Fibroblast of gingiva (primary cell): ENCODE measurements at regions not wholly inside any gene's neighbourhood (a gene's known extent, or its start where the extent isn't known, plus 50 kb on each side); places are given as distances from the start of the nearest gene placed in this dataset.
A peak's percentile ranks its signal among the peaks of the same experiment; 100 is the strongest.

Experiments used
- DNase-seq: peaks from one replicate; pipeline ENCODE4 v3.0.0-alpha.2; 2011; ENCODE audit warnings: low read depth

DNA sequence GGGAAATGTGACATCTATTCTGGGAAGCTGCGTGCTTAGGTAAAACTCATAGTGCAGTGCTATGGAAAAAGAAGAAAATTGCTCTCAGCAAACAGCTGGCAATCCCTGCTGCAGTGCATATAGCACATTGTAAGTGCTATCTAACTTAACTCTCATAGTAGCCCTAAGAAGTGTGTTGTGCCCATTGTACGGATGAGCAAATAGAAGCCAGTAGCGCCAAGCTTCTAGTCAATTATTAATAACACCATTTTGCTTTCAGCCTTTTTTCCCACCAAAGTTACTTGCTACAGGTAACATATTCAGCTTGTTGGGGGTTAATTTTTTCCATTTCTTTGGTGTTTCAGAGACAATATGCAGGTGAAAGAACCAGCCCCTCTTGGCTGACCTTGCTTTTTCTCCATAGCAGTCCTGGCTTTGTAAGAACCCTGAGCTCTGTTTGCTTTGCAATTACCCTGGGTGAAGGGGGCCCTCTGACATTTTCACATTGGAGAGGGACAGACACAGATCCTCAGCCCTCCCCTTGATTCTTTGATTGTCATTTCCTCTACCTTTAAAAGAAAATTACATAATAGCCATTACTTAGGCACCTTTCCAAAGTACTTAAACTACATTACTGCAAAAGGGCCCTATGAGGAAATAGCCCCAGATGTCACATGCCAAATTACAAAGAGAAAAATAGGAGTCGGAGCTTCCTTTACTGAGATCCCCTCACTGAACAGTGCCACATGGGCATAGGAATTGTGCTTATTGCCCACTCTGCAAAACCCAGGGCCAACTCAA lies 576.2 kb upstream of the TBX3 start:
- no peak for DNase-seq

DNA sequence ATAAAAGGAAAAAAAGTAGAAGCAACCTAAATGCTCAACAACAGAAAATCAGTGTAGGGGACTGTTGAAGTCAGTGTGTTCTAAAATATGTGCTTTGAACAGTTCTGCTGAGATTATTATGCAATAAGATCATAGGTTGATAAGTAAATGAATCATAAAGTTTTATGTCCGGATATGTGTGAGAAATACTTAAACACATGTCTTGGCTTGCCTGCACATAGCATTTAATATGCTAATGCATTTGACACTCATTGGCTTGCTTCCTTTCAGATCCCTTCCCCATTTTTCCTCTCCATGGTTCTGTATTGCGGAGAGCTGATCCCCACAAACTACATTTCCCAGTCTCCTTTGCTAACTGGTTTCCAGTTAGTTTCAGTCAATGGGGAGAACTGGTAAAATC lies 573.8 kb upstream of the TBX3 start:
- no peak for DNase-seq

DNA sequence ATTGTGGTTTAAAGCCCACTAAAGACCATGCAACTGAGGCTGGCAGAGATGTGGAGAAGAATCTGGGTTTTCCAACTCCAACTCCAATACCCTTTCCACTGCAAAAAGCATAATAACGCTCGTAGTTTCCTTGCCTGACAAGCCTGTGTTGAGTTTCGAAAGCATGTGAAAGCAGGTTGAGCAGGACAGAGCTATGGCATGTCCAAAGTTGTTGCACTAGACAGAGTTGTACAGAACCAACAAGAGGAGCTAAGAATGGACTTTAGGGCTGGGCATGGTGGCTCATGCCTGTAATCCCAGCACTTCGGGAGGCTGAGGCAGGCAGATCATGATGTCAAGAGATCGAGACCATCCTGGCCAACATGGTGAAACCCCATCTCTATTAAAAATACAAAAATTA lies 572.0 kb upstream of the TBX3 start:
- DNase-seq: no peak

DNA sequence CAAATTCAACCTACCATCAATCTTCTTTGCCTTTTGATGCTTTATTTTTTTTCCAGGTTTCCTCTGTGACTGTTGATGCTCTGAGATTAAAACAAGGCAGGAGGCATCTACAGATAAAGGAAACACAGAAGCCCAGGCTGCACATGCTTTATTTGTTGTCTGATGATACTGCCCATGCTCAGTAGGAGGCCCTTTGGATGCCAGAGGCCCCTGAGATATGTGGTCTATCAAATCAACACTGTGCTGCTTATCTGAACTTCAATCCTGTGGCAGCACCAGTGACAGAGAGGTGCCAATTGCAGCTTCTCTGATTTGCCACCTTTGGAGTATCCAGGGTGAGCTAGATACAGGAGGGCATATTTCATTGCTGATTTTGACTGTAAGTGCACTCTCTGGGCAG lies 571.3 kb upstream of the TBX3 start:
- DNase-seq: no peak

DNA sequence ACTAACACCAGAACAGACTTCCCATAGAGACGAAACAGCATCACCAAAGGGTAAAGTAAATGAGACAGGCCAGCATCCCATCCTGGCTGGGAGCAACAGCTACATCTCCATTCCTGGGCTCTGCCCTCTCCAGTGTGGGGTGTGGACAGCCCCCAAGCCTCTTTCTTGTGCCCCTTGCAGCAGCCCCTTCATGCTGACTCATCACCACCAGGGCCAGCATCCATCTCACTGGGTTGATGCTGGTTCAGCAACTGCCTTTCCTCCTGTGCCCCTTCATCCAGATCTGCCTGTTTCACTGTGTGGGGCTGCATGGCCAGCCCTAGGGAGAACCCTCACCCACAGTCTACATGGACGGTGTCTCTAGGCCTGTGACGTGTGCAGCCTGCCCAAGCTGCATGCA lies 569.1 kb upstream of the TBX3 start:
- no peak for DNase-seq

DNA sequence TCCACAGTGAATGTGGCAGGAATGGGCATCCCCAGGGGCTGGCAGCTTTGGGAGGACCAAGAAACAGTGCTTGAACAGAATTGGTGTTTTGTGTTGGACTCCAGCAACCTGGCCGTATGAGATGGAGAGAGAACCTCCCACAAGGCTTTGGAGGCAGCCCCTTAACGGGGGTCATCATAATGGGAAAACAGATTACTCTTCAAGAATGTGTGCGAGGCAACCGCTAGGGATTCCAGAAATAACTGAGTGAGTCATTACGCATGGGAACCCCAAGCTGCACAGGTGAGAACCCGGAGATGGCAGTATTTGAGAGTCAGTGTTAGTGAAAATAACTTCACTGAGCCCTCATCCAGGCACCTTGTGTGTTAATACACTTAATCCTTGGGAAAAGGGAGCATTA lies 567.8 kb upstream of the TBX3 start:
- DNase-seq: no peak

DNA sequence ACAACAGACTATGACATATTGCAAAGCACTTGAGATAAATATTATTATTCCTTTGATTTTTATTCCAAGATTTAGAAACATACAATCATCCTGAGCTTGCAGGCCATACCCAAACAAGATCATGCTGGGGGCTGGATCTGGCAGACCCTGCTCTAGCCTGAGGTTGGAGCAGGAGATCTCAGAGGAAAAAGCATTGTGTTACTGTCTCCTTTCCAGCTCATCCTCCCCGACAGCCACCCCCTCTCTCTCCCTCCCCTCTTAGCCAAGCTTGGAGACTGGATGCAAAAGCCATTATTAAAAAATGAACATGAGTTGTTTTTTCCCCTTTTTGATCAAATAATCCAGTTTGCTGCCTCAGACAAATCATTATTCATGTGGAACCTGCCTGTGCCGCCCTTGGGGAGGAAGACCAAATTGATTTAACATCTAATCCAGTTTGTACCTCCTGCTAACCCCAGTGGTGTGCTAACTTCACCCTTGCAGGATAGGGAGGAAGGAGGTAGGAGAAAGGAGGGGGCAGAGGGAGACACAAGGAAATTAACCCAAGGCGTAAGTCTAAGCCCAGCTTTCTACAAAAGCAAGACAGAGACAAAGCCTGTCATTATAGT lies 565.8 kb upstream of the TBX3 start:
- DNase-seq: no peak

DNA sequence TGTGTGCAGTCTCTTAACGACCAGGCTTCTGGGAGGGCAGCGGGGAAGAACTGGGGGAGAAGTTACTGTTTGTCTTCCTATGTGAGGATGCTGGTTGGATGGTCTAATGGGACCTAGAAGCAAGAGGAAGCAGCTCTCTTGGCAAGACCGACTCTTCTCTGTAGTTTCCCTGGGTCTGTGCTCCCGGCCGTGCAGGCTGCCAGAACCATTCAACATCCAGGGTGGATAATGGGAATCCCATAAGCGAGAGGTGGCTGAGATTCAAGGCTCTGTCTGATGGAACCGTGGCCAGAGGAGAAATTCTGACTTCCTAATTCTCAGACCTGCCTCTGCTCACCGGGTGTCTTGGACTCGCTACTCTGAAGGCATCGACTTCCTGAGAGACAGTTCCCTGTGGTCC lies 561.0 kb upstream of the TBX3 start:
- DNase-seq: no peak

DNA sequence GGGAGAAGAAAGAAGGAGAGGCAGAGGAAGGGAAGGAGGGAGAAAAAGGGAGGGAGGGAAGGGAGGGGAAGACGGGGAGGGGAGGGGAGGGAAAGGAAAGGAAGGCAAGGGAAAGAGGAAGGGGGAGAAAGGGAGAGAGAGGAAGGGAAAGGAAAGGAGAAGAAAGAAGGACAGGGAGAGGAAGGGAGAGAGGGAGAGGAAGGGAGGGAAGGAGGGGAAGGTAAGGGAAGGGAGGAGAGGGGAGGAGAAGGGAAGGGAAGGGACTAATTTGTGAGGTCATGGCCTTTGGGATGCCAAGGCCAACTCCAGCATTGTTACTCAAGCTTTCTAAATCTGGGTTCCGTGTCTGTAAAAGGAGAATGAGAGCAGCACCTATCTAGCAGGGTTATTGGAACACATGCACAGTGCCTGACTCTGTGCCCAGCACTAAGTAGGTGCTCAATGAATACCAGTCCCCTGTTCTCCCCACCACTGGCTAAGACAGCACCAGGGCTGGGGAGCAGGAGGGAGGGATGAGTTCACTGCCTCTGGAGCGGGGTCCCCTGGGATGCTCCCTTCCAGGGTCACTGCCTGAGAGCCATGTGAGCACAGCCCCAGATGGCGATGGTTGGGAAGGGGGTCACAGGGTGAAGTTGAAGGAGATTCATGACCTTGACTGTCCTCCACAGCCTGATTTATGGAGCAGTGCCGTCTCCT lies 560.1 kb upstream of the TBX3 start:
- no peak for DNase-seq

DNA sequence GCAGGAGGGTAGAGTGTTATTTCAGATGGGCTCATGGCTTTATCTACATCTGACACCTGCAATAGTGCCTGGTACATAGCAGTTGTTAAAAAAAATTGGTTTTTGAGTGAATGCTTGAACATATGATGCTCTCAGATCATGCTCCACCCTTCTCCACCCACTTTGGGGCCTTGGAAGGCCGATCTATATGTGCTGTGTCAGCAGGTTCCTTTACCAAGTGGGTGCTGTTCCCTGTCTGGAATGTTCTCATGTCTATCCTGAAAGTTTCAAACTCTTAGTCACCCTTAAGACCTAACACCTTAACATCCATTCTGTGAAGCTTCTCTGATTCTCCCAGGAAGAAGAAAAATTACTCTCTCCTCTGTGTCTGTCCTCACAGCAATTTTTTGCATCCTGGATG lies 556.3 kb upstream of the TBX3 start:
- no peak for DNase-seq

DNA sequence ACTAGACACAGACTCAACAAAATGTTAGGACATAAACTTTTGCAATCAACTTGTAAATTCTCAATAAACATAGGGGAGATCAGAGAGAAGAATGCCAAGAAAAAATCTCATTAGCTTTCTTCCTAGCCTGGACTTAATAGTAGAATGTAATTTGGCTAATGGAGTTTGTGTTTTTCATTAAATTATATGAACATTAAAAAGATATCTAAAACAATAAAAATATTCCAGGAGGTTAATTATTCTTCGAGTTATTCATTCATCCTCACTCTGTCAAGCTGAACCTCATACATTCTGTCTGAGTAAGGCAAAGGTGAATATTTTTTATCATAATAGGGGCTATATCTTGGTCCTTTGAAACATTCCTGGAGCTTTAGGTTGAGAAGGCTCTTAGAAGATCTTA lies 551.9 kb upstream of the TBX3 start:
- DNase-seq: no peak

DNA sequence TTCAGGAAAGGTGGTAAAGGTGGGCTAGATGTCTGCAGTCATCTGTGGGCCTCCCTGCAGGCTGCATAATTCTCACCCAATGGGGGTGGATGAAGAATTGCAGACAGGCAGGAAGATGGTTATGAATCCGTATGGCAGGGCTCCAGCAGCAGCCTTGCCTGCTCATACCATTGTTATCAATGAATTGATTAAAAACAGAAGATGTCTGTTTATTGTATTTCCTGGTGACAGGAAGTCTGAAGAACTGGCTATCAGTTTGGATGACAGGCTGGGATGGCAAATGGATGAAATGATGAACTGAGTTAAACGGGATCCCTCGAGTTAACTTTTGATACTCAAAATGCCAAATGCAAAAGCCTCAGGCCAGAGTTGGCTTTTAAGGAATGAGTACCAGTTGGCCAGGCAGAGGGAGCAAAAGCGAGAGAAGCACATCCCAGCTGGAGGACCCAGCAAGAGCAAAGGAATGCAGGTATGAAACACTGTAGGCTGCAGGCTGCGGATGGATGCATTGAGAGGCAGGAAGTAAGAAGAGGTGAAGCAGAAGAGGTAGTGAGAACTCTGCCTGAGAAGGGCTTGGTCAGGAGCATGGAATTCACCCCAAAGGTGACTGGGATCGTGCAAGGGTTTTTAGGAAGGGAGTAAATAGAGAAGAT lies 550.0 kb upstream of the TBX3 start:
- DNase-seq: no peak

DNA sequence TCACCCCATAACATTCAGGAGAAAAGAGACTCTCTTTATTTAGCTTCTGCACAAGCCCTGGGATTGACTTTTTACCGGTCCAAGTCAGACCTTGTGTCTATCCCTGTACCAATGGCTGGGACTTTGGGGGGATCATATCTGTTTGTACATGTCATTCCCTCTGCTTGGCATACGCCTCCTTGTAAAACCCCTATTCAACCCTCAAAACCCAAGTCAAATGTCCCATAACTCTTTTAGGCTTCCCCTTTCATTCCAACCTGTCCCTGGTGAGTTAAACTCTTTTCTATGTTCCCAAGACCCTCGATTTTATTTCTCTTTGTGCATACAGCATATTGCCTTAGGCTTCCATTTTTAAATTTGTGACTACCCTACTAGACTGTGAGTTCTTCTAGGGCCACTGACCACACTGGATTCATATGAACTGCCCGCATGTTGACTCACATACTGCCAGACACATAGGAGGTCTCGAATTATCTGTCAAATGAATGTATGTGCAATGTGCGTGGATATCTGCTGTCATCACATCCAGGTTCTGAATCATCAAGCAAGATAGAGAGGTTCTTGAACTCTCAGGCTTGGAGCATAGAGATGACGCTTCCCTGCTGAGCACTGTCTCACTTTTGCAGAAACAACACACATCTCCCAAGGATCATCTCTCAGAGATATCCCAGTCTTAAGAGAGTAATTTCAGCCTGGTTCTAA lies 548.6 kb upstream of the TBX3 start:
- no peak for DNase-seq

DNA sequence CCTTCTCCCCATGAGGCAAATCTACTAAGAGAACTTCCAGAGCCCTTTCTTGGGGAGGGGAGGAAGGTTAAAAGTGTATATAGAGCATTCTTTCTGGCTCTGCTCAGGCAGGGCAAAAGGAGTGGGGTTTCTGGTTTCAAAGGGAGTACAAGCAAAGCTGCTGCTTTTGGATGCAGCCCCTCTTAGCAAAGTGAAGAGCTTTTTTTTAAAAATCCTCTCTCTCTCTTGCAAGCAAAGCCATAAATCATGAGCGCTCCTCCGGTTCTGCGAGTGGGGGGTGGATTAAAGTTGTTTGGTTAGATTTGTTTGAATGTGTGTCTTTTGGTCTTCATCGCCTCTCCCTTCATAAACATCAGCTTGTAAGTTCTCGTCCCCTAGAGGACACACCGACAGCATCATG lies 546.6 kb upstream of the TBX3 start:
- no peak for DNase-seq

DNA sequence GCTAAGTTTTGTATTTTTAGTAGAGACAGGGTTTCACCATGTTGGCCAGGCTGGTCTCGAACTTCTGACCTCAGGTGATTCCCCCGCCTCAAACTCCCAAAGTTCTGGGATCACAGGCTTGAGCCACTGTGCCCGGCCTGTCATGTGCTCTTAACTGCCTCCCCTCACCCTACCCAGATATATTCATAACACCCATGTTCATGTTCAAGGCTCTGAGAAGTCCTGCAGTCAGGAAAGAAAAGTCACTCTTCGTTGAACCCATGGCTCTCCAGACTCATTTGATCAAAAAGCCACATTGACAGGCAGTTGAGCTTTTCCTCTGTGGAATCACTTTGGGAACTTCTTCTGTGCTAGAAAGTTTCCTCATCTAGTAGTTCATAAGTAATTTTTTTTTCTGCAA lies 545.5 kb upstream of the TBX3 start:
- no peak for DNase-seq

DNA sequence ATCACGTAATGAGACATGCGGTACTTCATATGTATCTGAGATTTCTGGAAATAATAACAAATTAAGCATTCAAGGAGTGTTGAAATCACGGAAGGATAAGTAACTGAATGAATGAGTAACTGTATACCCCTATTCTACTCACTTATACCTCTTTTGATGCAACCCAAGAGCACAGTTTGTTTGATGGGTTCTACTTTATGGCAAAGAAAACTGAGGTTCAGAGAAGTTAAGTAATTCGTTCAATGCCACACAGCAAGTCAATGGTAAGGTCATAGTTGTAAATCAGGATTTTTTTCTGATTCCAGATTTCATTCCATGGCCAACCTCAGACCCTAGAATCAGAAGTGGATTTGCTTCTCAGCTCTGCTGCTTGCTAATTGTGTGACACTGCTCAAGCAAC lies 544.5 kb upstream of the TBX3 start:
- DNase-seq: no peak

DNA sequence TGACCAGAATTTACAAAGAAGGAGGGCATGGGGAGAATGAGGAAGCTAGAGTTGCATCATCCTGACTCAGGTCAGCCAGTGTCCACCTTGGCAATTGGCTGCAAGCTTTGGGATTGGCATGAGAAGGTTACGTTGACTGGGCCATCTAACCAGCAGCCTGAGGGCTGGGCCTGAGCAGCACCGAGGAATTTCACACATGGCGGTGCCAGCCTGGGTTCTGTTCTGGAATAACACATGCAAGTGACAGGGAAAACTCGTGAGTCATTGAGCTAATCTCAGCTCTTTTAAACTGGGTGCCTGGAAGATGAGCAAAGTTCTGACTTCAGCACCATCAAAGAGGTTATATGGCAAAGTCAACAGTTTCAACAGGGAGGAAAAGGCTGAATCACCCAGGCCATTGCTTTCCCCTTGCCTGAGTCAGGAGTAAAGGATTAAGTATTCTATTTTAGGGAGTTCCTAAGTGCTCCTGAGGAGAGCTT lies 543.2 kb upstream of the TBX3 start:
- DNase-seq: peak; percentile 71

DNA sequence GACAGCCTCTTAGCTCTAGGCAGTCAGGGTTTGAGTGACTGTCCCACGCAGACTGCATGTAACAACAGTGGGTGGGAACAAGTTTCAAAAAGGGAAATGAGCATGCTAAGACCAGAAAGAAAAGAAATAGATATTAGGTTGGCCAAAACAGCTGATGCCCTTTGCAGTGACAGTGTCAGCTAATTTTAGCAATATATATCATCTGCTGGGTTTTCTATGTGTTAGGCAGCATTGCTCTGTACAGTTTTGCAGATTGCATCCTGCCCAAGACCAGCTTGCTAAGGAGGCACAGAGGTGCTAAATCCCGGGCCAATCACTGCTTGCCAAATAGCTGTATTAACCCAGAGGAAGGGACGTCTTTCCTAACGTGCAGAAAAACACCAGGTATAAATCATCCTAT lies 541.9 kb upstream of the TBX3 start:
- no peak for DNase-seq

DNA sequence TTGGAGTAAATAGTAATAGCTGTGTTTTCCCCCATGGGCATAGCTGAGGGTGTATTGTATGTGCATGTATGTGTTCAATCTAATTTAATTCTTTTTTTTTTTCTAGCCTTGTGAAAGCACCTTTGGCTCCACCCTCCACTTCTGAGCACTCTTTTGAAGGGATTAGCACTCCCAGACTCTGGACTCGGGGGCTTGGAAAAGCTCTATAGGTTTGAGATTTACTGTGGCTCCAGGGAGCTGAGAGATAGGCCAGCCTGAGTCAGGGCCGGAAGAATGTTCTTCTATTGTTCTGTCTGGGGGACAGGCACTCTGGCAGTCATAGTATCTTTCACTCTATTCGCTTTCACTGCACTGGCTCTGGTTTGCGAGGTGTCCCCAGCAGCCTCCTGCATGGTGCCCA lies 540.0 kb upstream of the TBX3 start:
- no peak for DNase-seq

DNA sequence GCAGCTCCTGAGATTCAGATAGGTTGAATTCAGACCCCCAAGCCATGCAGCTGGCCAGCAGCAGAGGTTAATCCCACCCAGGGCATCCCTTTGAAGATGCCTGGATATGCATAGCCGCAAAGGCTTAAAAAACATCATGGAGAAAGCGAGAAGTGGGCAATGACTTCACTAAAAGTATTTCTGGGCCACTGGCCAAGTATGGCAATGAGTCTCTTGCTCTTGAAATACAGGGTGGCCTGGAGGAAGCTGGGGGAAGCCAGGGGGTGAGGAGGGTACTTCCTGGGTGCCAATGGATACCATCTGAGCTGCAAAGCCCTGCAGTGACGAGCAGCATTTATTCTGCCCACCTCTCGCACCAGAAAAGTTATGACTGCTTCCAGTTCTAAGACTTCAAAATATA lies 539.3 kb upstream of the TBX3 start:
- DNase-seq: peak; percentile 75

DNA sequence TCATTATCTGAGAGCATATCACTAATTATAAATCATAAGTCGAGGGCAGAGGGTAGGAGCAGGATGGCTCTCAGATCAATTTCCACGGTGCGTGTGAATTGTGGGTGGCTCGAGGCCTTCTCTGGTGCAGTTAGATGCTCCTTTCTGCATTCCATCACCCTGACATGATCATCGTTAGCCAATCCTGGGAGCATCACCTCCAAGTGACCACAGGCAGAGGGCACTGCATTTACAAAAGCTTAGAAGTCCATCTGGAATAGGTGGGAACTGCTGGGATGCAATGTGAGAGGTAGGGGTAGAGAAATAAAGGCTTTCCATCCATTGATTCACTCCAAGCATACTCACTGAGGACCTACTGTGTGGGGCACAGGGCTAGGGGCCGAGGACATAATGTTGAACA lies 538.2 kb upstream of the TBX3 start:
- DNase-seq: no peak

DNA sequence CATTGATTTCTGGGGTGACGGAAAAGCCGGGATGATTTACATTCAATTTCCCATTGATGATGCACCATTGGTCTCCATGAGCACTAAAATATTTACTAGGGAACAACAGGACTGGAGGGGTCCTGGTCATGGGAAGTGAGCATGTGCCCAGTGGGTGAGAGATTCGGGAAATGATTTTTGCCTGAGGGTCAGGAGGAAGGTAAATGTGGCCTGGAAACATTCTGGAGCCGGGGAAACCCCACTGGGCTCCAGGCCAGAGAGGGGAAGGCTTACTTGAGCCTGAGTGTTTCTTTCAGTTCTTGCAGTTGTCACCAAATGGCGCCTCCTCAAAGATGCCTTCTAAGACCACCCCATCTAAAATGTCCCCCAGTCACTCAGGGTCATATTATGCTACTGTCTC lies 532.3 kb upstream of the TBX3 start:
- no peak for DNase-seq
